ENCODE measurements at regions not wholly inside any gene's neighbourhood (a gene's known extent, or its start where the extent isn't known, plus 50 kb on each side); places are given as distances from the start of the nearest gene placed in this dataset.
"Not testable (repeated sequence)": the region's sequence is repeated elsewhere in the genome, so short reads cannot be mapped to it uniquely, and the experiment has no call there.

GRCh38 chr3:73820896-73821295, 196.2 kb upstream of the PDZRN3 start:
- not testable (repeated sequence) for DNase-seq (ENCODE audit: extremely low read depth, low read depth)

- DNase-seq (ENCODE audit: extremely low read depth, low read depth): no peak
Observed at GRCh38 chr3:73820431-73820830, 195.7 kb upstream of the PDZRN3 start.

DNA sequence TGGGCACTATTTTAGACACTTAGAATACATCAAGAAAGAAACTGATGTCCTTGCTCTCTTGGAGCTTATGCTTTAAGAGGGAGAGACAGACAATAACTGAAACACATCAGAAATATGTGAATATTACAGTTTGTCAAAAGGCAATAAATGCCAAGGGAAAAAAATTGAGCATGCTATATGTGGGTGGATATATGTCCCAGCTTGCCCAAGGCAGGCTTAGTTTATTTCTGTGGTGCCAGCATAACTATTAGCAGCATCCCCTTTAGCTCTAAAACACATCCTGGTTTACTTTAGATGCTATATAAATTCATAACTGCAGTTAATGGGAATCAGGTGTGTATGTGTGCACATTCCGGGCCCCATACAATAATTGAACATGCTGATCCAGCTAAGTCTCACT, 191.2 kb upstream of the PDZRN3 start:
- DNase-seq (ENCODE audit: extremely low read depth, low read depth): no peak

- no peak for DNase-seq (ENCODE audit: extremely low read depth, low read depth)
Observed at GRCh38 chr3:73813692-73814292, 189.1 kb upstream of the PDZRN3 start.

GRCh38 chr3:73813291-73813690, 188.6 kb upstream of the PDZRN3 start:
- DNase-seq (ENCODE audit: extremely low read depth, low read depth): no peak

- DNase-seq (ENCODE audit: extremely low read depth, low read depth): no peak
Observed at GRCh38 chr3:73812054-73812453, 187.3 kb upstream of the PDZRN3 start.

DNA sequence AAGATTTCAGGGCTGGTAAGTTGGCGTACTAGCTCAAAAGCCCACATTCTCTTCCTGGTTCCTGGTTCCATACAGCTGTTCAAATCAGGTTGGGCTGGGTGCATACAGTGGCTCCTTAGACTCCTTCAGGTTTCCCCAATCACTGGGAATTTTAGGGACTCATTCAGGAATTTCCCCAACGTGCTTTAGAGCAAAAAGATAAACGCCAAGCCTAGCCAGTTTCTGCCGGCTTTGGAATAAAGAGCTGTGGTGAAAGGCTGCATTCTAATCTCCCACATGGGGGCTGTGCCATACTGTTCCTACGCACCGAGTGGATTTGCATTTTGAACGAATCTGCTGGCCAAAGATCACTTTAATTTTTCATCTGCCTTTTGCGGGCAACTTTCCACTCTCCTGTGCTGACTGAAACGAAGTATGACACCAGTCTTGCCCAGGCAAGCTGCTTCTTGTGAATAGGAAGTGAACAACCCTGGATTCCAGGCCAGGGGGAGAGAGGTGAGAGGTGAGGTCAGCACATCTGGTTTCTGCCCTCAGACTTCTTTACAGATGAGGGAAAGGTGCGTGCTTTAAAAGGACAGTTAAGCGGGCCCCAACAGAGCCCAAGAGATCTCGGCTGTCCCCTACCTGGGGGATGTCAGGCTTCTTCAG, 184.2 kb upstream of the PDZRN3 start:
- no peak for DNase-seq (ENCODE audit: extremely low read depth, low read depth)

DNA sequence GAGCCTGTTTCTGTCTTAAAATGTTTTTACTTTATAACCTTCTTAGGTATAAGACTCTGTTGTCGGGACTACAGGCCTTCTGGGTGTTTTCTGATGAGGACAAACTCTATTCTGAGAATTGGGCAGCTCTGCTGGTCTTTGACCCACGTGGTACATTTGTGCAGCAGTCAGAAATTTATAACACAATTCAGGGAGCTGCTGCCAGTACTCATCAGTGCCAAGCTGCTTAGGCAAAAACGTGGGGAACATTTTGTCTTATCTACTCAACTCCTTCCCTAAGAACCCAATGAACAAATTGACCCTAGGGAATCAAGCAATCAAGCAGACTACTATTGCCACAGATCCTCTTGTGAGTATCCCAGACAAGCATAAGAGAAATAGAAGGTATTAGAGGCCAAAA, 180.7 kb upstream of the PDZRN3 start:
- DNase-seq (ENCODE audit: extremely low read depth, low read depth): no peak

- no peak for DNase-seq (ENCODE audit: extremely low read depth, low read depth)
Observed at GRCh38 chr3:73804204-73804603, 179.5 kb upstream of the PDZRN3 start.

DNA sequence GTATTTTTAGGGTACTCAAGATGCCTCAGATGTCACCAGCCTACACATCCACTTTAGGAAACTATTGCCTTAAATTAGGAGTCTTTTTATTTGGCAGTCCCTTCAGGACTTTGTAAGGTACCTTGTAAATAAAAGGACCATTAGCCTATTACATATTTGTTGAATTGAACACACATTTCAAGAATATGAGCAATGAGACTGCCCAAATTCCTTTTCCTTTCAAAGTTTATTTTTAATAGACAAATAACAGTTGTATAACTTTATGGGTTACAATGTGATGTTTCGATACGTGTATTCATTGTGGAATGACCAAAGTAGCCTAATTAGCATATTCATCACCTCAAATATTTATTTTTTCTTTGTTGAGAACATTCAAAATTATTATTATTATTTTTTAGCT, 176.7 kb upstream of the PDZRN3 start:
- DNase-seq (ENCODE audit: extremely low read depth, low read depth): no peak

DNA sequence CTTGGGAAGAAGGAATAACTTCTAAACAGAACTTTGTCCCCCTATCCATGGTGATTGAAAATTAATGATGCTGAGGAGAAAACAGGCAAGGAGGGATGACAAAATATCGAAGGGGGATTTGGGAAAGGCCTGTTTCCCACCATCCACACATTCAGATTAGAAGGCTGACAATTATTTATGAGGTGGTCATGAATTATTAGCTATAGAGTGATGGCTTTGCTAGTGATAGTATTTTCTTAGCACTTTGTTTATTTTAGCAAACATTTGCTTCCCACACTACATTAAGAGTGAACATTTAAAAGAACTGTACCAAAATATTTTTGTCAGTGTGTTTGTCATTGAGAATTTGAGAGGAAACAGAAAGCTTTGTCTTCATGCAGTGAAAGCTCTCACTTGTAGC, 172.6 kb upstream of the PDZRN3 start:
- no peak for DNase-seq (ENCODE audit: extremely low read depth, low read depth)

DNA sequence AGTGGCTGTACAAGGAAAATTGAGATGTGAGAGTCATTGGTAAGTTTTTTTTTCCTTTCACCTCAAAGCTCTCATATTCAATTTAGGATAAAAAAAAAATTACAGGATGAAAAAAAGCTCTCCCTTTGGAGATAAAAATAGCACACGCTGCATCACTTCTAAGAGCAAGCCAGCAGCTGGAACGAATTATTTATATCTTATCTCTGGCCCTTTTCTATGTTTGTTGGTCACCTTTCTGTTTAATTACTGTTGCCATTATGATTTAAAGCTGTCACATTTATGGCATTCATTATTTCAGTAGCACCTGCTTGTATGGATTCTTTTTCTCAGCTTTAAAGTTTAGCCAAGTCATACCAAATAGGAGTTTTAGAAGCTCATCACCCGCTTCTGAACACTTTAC, 171.6 kb upstream of the PDZRN3 start:
- DNase-seq (ENCODE audit: extremely low read depth, low read depth): no peak

- no peak for DNase-seq (ENCODE audit: extremely low read depth, low read depth)
Observed at GRCh38 chr3:73791356-73791755, 166.6 kb upstream of the PDZRN3 start.

- no peak for DNase-seq (ENCODE audit: extremely low read depth, low read depth)
Observed at GRCh38 chr3:73789825-73790444, 165.2 kb upstream of the PDZRN3 start.

DNA sequence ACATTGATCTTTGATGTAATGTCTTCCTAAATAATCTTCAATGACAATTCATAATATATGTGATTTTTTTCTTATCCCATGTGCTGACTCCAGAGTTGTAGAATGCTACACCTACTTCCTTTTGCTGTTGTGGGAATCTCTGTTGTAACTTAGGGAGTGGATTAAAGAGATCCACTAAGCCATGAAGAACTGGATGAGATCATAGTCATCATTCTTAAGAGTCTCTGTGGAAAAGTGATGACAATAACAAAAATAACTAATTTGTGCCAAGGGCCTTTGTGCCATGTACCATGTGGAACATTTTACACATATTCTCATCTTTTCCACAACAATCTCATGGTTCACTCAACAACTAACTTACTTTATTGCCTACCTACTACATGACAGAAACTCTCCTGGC, 162.9 kb upstream of the PDZRN3 start:
- no peak for DNase-seq (ENCODE audit: extremely low read depth, low read depth)

GRCh38 chr3:73786998-73787397, 162.3 kb upstream of the PDZRN3 start:
- DNase-seq (ENCODE audit: extremely low read depth, low read depth): no peak

GRCh38 chr3:73786321-73786807, 161.6 kb upstream of the PDZRN3 start:
- DNase-seq (ENCODE audit: extremely low read depth, low read depth): peak; percentile 50

- peak; percentile 13 for DNase-seq (ENCODE audit: extremely low read depth, low read depth)
Observed at GRCh38 chr3:73784686-73785392, 160.1 kb upstream of the PDZRN3 start.

DNA sequence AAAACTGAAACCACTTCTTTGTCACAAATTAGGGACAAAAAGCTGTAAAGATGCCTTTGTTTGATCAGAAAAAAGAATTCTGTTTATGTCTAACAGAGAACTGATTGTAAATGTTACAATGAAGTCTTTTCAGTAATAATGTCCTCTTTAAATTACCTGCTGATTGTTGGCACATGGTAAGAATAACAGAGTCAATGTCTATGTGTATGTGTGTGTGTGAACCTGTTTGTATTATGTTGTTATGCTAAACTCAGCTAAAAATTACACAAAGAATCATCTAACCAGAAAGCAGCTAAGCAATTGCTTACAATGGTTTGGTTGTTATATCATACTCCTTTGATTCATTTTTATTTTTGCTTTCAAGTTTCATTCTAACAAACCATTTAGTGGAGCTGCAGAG, 159.1 kb upstream of the PDZRN3 start:
- DNase-seq (ENCODE audit: extremely low read depth, low read depth): no peak

DNA sequence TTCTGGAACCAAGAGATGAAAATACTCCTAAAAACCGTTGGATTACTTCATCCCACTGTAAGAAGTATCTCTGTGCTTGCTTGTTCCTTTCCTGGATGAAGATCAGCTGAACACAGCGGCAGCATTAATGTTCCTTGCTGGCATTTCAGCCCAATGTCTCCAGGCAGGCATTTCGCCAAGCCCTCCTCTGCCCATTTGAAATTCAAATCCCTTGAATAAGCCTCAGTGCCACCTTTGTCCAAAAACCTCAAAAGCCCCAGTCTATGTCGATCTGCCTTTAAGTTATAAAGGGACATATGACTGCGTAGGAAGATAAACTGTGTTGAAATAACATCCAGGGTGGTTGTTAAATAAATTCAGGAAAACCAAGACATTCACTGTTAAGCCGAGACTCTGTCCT, 156.8 kb upstream of the PDZRN3 start:
- DNase-seq (ENCODE audit: extremely low read depth, low read depth): no peak

DNA sequence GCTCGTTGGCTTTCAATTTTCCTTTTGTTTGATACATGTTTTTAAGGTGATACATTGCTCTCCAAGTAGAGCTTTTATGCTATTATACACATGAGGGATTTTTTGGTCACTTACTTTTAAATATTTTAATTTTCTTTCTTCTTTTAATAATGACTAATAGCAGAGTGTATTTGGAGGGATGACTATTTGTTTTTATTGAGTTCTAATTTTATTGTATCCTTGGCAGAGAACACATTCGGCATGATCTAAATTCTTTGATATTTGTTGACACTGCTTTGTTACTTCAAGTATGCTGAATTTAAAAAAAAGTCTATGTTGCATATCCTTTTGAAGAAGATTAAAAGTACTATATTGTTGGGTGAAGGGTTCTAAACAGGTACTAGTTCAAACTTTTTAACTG, 149.9 kb upstream of the PDZRN3 start:
- DNase-seq (ENCODE audit: extremely low read depth, low read depth): no peak

- no peak for DNase-seq (ENCODE audit: extremely low read depth, low read depth)
Observed at GRCh38 chr3:73773233-73773632, 148.5 kb upstream of the PDZRN3 start.
